ENCODE measurements at regions not wholly inside any gene's neighbourhood (a gene's known extent, or its start where the extent isn't known, plus 50 kb on each side); places are given as distances from the start of the nearest gene placed in this dataset.
"Not testable (repeated sequence)": the region's sequence is repeated elsewhere in the genome, so short reads cannot be mapped to it uniquely, and the experiment has no call there.

DNA sequence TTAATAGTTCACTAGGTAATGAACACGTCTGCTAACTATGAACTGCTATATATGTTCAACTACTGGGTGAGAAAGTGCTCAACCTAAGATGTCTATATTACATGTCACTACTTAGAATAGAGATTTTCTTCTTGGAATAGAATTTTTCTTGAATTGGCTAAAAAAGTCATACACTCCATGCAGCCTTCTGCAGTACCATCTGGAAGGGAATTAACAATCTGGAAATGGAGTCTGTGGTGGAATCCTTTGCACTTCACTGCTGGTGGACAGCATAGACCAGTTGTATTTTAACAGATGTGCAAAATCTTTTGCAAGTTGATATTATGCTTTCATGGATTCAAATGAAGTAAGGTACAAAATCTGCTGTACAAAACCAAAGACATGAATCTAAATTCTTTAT is 799.6 kb downstream of the KCNJ3 start:
- ChIA-PET POLR2A (no interaction called here), CTCF (no interaction called here)
- TF ChIP-seq FOXA1 (IDR thresholded peaks at IDR 0.05) (no peak), FOXM1 (IDR thresholded peaks at IDR 0.05; ENCODE audit: borderline replicate concordance) (no peak), TARDBP (IDR thresholded peaks at IDR 0.05) (no peak), ELF4 (IDR thresholded peaks at IDR 0.05) (no peak), PKNOX1 (IDR thresholded peaks at IDR 0.05) (no peak), LEF1 (IDR thresholded peaks at IDR 0.05; ENCODE audit: borderline replicate concordance) (no peak), ZNF384 (IDR thresholded peaks at IDR 0.05) (no peak), BHLHE40 (IDR thresholded peaks at IDR 0.05; ENCODE audit: borderline replicate concordance) (no peak), NFRKB (IDR thresholded peaks at IDR 0.05) (no peak), HDGF (IDR thresholded peaks at IDR 0.05; ENCODE audit: borderline replicate concordance) (no peak), L3MBTL2 (conservative IDR thresholded peaks at IDR 0.05) (no peak), FOXK2 (IDR thresholded peaks at IDR 0.05) (no peak), ARNT (IDR thresholded peaks at IDR 0.05) (no peak), SUZ12 (IDR thresholded peaks at IDR 0.05) (no peak), CTBP1 (IDR thresholded peaks at IDR 0.05; ENCODE audit: borderline replicate concordance) (no peak), SP1 (IDR thresholded peaks at IDR 0.05) (no peak)
- no peak for DNase-seq (ENCODE audit: extremely low spot score)

- ChIA-PET POLR2A (no interaction called here), CTCF (no interaction called here)
- no peak for TF ChIP-seq FOXM1 (IDR thresholded peaks at IDR 0.05; ENCODE audit: borderline replicate concordance)
- no peak for TF ChIP-seq NFRKB (IDR thresholded peaks at IDR 0.05)
- DNase-seq (ENCODE audit: extremely low spot score) = no peak
Measured at GRCh38 chr2:155494744-155495143, 796.2 kb downstream of the KCNJ3 start.

DNA sequence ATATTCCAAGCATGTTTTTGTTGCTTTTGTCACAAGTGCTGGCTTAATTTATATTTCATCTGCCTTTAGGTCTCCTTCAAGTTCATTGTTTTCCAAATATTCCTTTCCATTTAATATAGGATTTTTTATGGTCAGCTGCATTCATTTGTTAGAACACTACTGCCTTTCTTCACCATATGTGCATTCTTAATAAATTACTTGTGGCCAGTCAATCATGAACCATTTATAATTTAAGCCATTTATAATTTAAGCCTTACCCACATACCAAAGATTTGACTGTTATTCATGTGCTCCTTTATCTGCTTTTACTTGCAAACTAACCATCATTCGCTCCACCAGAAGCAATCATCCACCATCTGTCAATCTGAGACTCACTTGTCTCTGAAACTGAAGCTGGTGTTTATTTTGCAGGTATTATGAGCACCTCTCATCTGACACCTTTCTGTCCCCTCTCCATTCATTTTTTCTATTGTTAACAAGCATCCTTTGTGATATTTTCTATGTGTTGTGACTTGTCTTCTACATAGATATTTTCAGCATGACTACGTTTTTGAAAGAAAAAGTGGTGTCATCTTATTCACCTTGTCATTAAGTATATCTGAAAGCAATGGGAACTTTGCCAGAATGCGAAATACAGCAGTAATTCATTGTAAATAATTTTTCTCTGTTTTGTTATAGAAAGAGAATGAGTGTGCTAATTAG is 786.8 kb downstream of the KCNJ3 start:
- no peak for DNase-seq (ENCODE audit: extremely low spot score)
- no peak for TF ChIP-seq CTBP1 (IDR thresholded peaks at IDR 0.05; ENCODE audit: borderline replicate concordance)
- TF ChIP-seq HDGF (IDR thresholded peaks at IDR 0.05; ENCODE audit: borderline replicate concordance) = no peak
- no peak for TF ChIP-seq LEF1 (IDR thresholded peaks at IDR 0.05; ENCODE audit: borderline replicate concordance)
- no peak for TF ChIP-seq FOXA1 (IDR thresholded peaks at IDR 0.05)
- no peak for TF ChIP-seq NFRKB (IDR thresholded peaks at IDR 0.05)
- POLR2A ChIA-PET = no interaction called here
- CTCF ChIA-PET = no interaction called here

GRCh38 chr2:155481141-155481540 is 782.6 kb downstream of the KCNJ3 start:
- CTCF ChIA-PET = no interaction called here
- POLR2A ChIA-PET = no interaction called here
- TF ChIP-seq FOXM1 (IDR thresholded peaks at IDR 0.05; ENCODE audit: borderline replicate concordance) (no peak), TARDBP (IDR thresholded peaks at IDR 0.05) (no peak), L3MBTL2 (conservative IDR thresholded peaks at IDR 0.05) (no peak), PKNOX1 (IDR thresholded peaks at IDR 0.05) (no peak), LEF1 (IDR thresholded peaks at IDR 0.05; ENCODE audit: borderline replicate concordance) (no peak), NFRKB (IDR thresholded peaks at IDR 0.05) (no peak), BHLHE40 (IDR thresholded peaks at IDR 0.05; ENCODE audit: borderline replicate concordance) (no peak), SUZ12 (IDR thresholded peaks at IDR 0.05) (no peak), FOXK2 (IDR thresholded peaks at IDR 0.05) (no peak), HDGF (IDR thresholded peaks at IDR 0.05; ENCODE audit: borderline replicate concordance) (no peak), ELF4 (IDR thresholded peaks at IDR 0.05) (no peak), FOXA1 (IDR thresholded peaks at IDR 0.05) (no peak), ZNF384 (IDR thresholded peaks at IDR 0.05) (no peak), CTBP1 (IDR thresholded peaks at IDR 0.05; ENCODE audit: borderline replicate concordance) (no peak), SP1 (IDR thresholded peaks at IDR 0.05) (no peak), ARNT (IDR thresholded peaks at IDR 0.05) (no peak)
- DNase-seq (ENCODE audit: extremely low spot score) = no peak

GRCh38 chr2:155472018-155472417 is 773.5 kb downstream of the KCNJ3 start:
- CTCF ChIA-PET = not testable (repeated sequence)

GRCh38 chr2:155456222-155456621 is 757.7 kb downstream of the KCNJ3 start:
- CTCF ChIA-PET = no interaction called here
- POLR2A ChIA-PET = no interaction called here
- no peak for TF ChIP-seq CTBP1 (IDR thresholded peaks at IDR 0.05; ENCODE audit: borderline replicate concordance)
- no peak for TF ChIP-seq ARNT (IDR thresholded peaks at IDR 0.05)
- no peak for TF ChIP-seq PKNOX1 (IDR thresholded peaks at IDR 0.05)
- no peak for TF ChIP-seq FOXK2 (IDR thresholded peaks at IDR 0.05)
- no peak for TF ChIP-seq FOXA1 (IDR thresholded peaks at IDR 0.05)
- no peak for TF ChIP-seq ZNF384 (IDR thresholded peaks at IDR 0.05)
- TF ChIP-seq SUZ12 (IDR thresholded peaks at IDR 0.05) = no peak
- no peak for TF ChIP-seq L3MBTL2 (conservative IDR thresholded peaks at IDR 0.05)
- no peak for TF ChIP-seq NFRKB (IDR thresholded peaks at IDR 0.05)
- no peak for TF ChIP-seq SP1 (IDR thresholded peaks at IDR 0.05)
- no peak for TF ChIP-seq LEF1 (IDR thresholded peaks at IDR 0.05; ENCODE audit: borderline replicate concordance)
- TF ChIP-seq BHLHE40 (IDR thresholded peaks at IDR 0.05; ENCODE audit: borderline replicate concordance) = no peak
- TF ChIP-seq ELF4 (IDR thresholded peaks at IDR 0.05) = no peak
- TF ChIP-seq HDGF (IDR thresholded peaks at IDR 0.05; ENCODE audit: borderline replicate concordance) = no peak
- no peak for TF ChIP-seq TARDBP (IDR thresholded peaks at IDR 0.05)
- no peak for TF ChIP-seq FOXM1 (IDR thresholded peaks at IDR 0.05; ENCODE audit: borderline replicate concordance)
- no peak for DNase-seq (ENCODE audit: extremely low spot score)

More at GRCh38 chr2:155472018-155472417, 773.5 kb downstream of the KCNJ3 start:
- DNase-seq (ENCODE audit: extremely low spot score); POLR2A ChIA-PET: not testable (repeated sequence)
